IPS-18a (cell line): ENCODE measurements at regions not wholly inside any gene's neighbourhood (a gene's known extent, or its start where the extent isn't known, plus 50 kb on each side); places are given as distances from the start of the nearest gene placed in this dataset.

Experiments
- H3K27ac ChIP-seq: one replicate; pipeline ENCODE4 v1.5.1; 2013; ENCODE audit warnings: low read length
- H3K27me3 ChIP-seq: one replicate; pipeline ENCODE4 v1.6.1; 2013; ENCODE audit warnings: mild to moderate bottlenecking, low read length; ENCODE audit not compliant: control insufficient read depth, insufficient read depth
- H3K36me3 ChIP-seq: one replicate; pipeline ENCODE4 v1.6.1; 2013; ENCODE audit warnings: low read depth, low read length; ENCODE audit not compliant: control insufficient read depth
- H3K4me1 ChIP-seq: one replicate; pipeline ENCODE4 v1.6.1; 2013; ENCODE audit warnings: low read depth, low read length; ENCODE audit not compliant: control insufficient read depth
- H3K4me3 ChIP-seq: one replicate; pipeline ENCODE4 v1.5.1; 2013; ENCODE audit warnings: low read length
- H3K9ac ChIP-seq: one replicate; pipeline ENCODE4 v1.6.1; 2013; ENCODE audit warnings: mild to moderate bottlenecking, low read length, moderate library complexity
- H3K9me3 ChIP-seq: one replicate; pipeline ENCODE4 v1.6.1; 2013; ENCODE audit warnings: low read depth, low read length; ENCODE audit not compliant: control insufficient read depth

DNA sequence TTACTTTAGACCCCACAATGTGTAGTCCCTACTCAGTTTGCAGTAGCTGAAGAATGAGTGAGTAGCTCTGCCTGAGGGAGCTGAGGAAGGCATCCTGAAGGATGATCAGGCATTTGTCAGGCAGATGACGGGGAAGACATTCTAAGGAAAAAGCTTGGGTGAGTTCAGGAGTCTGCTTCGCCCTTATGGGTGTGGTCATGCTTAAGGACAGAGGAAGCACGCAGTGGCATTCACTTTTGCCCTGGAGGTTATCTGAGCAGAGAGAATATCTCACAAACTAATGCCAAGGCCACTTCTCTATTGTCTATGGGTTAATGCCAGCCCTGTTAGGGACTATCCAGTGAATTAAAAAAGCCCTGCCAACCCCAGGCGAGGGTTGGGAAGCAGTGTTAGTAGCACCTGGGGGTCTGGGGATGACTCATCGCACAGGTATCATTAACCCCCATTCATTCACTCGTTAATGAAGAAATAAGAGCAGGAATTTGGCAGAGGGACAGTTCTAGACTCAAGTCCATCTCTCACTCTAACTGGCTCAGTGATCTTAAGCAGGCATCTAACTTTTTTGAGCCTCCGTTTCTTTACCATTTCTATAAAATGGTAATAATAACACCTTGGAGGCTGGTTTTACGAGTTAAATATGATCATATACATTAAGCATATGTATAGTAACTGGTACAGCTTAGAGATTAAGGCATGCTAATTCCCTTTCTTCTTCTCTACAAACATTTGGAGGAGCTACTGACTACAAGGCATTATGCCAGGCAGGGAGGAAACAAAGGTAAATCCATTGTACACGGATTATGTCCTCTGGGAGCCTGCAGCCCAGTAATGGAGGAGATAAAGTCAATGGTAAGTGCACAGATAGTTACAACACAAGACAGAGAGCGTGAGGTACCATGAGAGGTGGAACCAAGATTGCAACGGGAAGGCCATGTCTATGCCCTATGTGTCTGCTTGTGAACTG is 93.2 kb upstream of the AKIRIN2 start:
- no peaks in the 10 kb centered on the region for H3K36me3 ChIP-seq

GRCh38 chr6:87793315-87793714 is 91.3 kb upstream of the AKIRIN2 start:
- H3K27me3 ChIP-seq = no peaks in the 10 kb centered on the region

More for the DNA sequence above, 93.2 kb upstream of the AKIRIN2 start:
- H3K9me3 ChIP-seq = no peaks in the 10 kb centered on the region
- peaks cover 12% of the 10 kb centered on the region for H3K4me1 ChIP-seq
- no peak overlapping the region for H3K27ac ChIP-seq
- no peak overlapping the region for H3K4me3 ChIP-seq
- no peaks in the 10 kb centered on the region for H3K27me3 ChIP-seq
- H3K9ac ChIP-seq = no peak overlapping the region

DNA sequence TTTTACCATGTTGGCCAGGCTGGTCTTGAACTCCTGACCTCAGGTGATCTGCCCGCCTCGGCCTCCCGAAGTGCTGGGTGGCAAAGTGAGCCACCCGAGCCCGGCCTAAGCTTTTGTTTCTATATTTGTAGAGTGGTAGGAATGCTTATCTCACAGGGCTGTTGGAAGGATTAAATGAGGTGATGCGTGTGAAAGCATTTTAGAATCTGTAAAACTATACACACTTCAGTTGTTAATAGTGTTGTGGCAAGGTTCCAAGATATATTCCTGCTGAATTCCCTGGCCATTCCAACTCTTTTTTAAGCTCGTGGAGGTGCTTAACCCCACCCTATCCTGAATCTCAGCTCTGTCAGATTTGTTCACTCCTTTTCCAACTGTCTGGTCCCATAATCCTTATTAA is 89.9 kb upstream of the AKIRIN2 start:
- H3K4me1 ChIP-seq = peaks cover 28% of the 10 kb centered on the region
- H3K4me3 ChIP-seq = no peak overlapping the region
- H3K9me3 ChIP-seq = no peaks in the 10 kb centered on the region
- no peaks in the 10 kb centered on the region for H3K27me3 ChIP-seq
- no peak overlapping the region for H3K27ac ChIP-seq
- H3K36me3 ChIP-seq = no peaks in the 10 kb centered on the region
- H3K9ac ChIP-seq = no peak overlapping the region

More at GRCh38 chr6:87793315-87793714, 91.3 kb upstream of the AKIRIN2 start:
- Histone ChIP-seq H3K9me3 (no peaks in the 10 kb centered on the region), H3K4me1 (peaks cover 28% of the 10 kb centered on the region), H3K4me3 (no peak overlapping the region), H3K9ac (no peak overlapping the region), H3K36me3 (no peaks in the 10 kb centered on the region), H3K27ac (no peak overlapping the region)

- no peaks in the 10 kb centered on the region for H3K36me3 ChIP-seq
- no peaks in the 10 kb centered on the region for H3K9me3 ChIP-seq
- H3K27me3 ChIP-seq = no peaks in the 10 kb centered on the region
- H3K4me1 ChIP-seq = peaks cover 28% of the 10 kb centered on the region
- no peak overlapping the region for H3K27ac ChIP-seq
- H3K9ac ChIP-seq = no peak overlapping the region
- no peak overlapping the region for H3K4me3 ChIP-seq
Measured at GRCh38 chr6:87791485-87791884, 89.5 kb upstream of the AKIRIN2 start.

GRCh38 chr6:87791029-87791428 is 89.0 kb upstream of the AKIRIN2 start:
- Histone ChIP-seq H3K36me3 (no peaks in the 10 kb centered on the region), H3K27ac (no peak overlapping the region), H3K9ac (no peak overlapping the region), H3K9me3 (no peaks in the 10 kb centered on the region), H3K4me3 (no peak overlapping the region), H3K27me3 (no peaks in the 10 kb centered on the region), H3K4me1 (peaks cover 28% of the 10 kb centered on the region)

- Histone ChIP-seq H3K9me3 (no peaks in the 10 kb centered on the region), H3K4me1 (peaks cover 20% of the 10 kb centered on the region), H3K27me3 (no peaks in the 10 kb centered on the region), H3K27ac (no peak overlapping the region), H3K9ac (no peak overlapping the region), H3K4me3 (no peak overlapping the region), H3K36me3 (no peaks in the 10 kb centered on the region)
Measured at GRCh38 chr6:87789900-87790290, 87.9 kb upstream of the AKIRIN2 start.

GRCh38 chr6:87789198-87789899 is 87.3 kb upstream of the AKIRIN2 start:
- H3K9me3 ChIP-seq = no peaks in the 10 kb centered on the region
- H3K36me3 ChIP-seq = no peaks in the 10 kb centered on the region
- no peak overlapping the region for H3K9ac ChIP-seq
- peaks cover 18% of the 10 kb centered on the region for H3K4me1 ChIP-seq
- H3K27ac ChIP-seq = no peak overlapping the region
- H3K27me3 ChIP-seq = no peaks in the 10 kb centered on the region
- no peak overlapping the region for H3K4me3 ChIP-seq

GRCh38 chr6:87788141-87788540 is 86.1 kb upstream of the AKIRIN2 start:
- Histone ChIP-seq H3K27ac (no peak overlapping the region), H3K36me3 (no peaks in the 10 kb centered on the region), H3K4me1 (peaks cover 18% of the 10 kb centered on the region)

DNA sequence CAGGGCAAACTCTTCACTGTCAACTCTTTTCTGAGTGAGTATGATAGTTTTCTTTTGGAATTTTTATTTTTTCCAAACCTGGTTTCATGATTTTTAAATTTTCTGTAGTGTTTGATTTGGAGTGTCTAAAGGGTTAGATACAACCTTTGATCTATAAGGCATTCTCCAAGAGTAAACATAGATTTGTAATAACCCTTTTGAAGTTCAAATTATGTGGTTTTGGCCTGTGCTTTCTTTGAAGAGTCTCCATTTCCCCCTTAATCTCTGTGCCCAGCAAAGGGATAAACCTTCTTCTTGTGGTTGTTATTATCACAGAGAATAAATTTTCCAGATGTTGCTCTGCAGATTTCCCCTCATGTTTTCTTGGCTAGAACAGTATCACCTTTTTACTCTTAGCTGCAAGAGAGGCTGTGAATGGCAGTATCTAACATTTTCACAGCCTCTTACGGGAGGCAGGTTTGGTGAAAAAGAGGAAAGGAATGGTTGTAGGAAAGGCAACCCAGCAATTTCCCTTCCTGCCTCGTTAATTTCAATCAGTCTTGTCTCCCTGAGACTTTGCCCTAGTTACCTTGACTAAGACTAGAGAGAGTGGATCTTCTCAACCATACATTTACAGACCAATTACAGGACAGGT is 83.3 kb upstream of the AKIRIN2 start:
- no peak overlapping the region for H3K27ac ChIP-seq
- H3K9me3 ChIP-seq = no peaks in the 10 kb centered on the region
- no peaks in the 10 kb centered on the region for H3K27me3 ChIP-seq
- no peaks in the 10 kb centered on the region for H3K36me3 ChIP-seq
- H3K4me3 ChIP-seq = no peak overlapping the region
- H3K9ac ChIP-seq = no peak overlapping the region
- peaks cover 18% of the 10 kb centered on the region for H3K4me1 ChIP-seq

More at GRCh38 chr6:87788141-87788540, 86.1 kb upstream of the AKIRIN2 start:
- no peaks in the 10 kb centered on the region for H3K27me3 ChIP-seq
- H3K9me3 ChIP-seq = no peaks in the 10 kb centered on the region
- no peak overlapping the region for H3K4me3 ChIP-seq
- H3K9ac ChIP-seq = no peak overlapping the region

GRCh38 chr6:87784690-87785089 is 82.7 kb upstream of the AKIRIN2 start:
- Histone ChIP-seq H3K9ac (no peak overlapping the region), H3K27me3 (no peaks in the 10 kb centered on the region), H3K4me3 (no peak overlapping the region), H3K9me3 (no peaks in the 10 kb centered on the region), H3K27ac (no peak overlapping the region), H3K36me3 (no peaks in the 10 kb centered on the region), H3K4me1 (peaks cover 11% of the 10 kb centered on the region)

GRCh38 chr6:87784051-87784450 is 82.0 kb upstream of the AKIRIN2 start:
- peaks cover 5% of the 10 kb centered on the region for H3K4me1 ChIP-seq
- H3K9me3 ChIP-seq = no peaks in the 10 kb centered on the region
- H3K27me3 ChIP-seq = no peaks in the 10 kb centered on the region
- no peaks in the 10 kb centered on the region for H3K36me3 ChIP-seq
- no peak overlapping the region for H3K27ac ChIP-seq
- H3K9ac ChIP-seq = no peak overlapping the region
- H3K4me3 ChIP-seq = no peak overlapping the region
